HepG2 (cell line): ENCODE measurements at regions not wholly inside any gene's neighbourhood (a gene's known extent, or its start where the extent isn't known, plus 50 kb on each side); places are given as distances from the start of the nearest gene placed in this dataset.

Source experiments
- ATAC-seq: fragments of 200-7000 bp; cut with Tn5 transposase; 3 replicates; pipeline ENCODE4 v1.9.1; 2020; ENCODE audit warnings: mild to moderate bottlenecking, moderate library complexity
- BruUV-seq: library from RNA; stranded (reverse); fragments of 400-500 nt; replicated peaks from 2 replicates; lab custom pipeline; 2021; lab: Mats Ljungman, UMichigan
- CTCF ChIA-PET: fragments of 300-600 bp; formaldehyde crosslinking; extraction: SDS; loops from one replicate; lab custom pipeline; 2021; ENCODE audit warnings: low total read pairs, inconsistent platforms, low intra/inter-chr PET ratio; lab: Yijun Ruan, JAX
- POLR2A ChIA-PET: fragments of 350-600 bp; sonication (Branson Sonifier 250); formaldehyde crosslinking; loops from one replicate; lab custom pipeline; 2020; ENCODE audit warnings: antibody characterized with exemption, inconsistent platforms; lab: Yijun Ruan, JAX
- DNase-seq: peaks from one replicate; pipeline ENCODE4 v3.0.0-alpha.2; 2015; ENCODE audit warnings: low spot score
- FAIRE-seq: peaks from 3 replicates; lab custom pipeline; 2011; peaks lifted over from hg19 to GRCh38; lab: Jason Lieb, UNC
- H2AFZ ChIP-seq: one replicate; pipeline ENCODE4 v1.6.1; 2011; ENCODE audit warnings: low read length, inconsistent platforms
- H3K27ac ChIP-seq: fragments of 300-600 bp; 3 replicates; pipeline ENCODE4 v1.8.0; 2011; ENCODE audit warnings: mixed run types, mild to moderate bottlenecking, mixed read lengths, low read length, inconsistent platforms; ENCODE audit not compliant: insufficient read depth; ENCODE audit errors: extremely low read length
- H3K27me3 ChIP-seq, 2 experiments: fragments of 200-600 bp in 1 of 2; 2 replicates in 1 of 2; 3 replicates in 1 of 2; pipeline versions ENCODE4 v1.6.0 to v1.8.0; 2011; ENCODE audit warnings: low read length in 2 of 2, mild to moderate bottlenecking in 2 of 2, moderate library complexity in 2 of 2, inconsistent platforms in 1 of 2; ENCODE audit not compliant: insufficient read depth in 2 of 2, control insufficient read depth in 1 of 2
- H3K36me3 ChIP-seq, 2 experiments: fragments of 200-600 bp in 1 of 2; replicated peaks in 1 of 2; 2 replicates in 1 of 2; 3 replicates in 1 of 2; pipeline versions ENCODE4 v1.5.1 to v1.8.0; 2011; ENCODE audit warnings: low read length in 2 of 2, inconsistent platforms in 1 of 2; ENCODE audit not compliant: insufficient read depth in 2 of 2, control insufficient read depth in 1 of 2
- H3K4me1 ChIP-seq: 2 replicates; pipeline ENCODE4 v1.5.1; 2012; ENCODE audit warnings: low read length, inconsistent platforms; ENCODE audit not compliant: insufficient read depth
- H3K4me2 ChIP-seq: 2 replicates; pipeline ENCODE4 v1.6.0; 2011; ENCODE audit warnings: low read depth, low read length, inconsistent platforms
- H3K4me3 ChIP-seq, 3 experiments: fragments of 200-600 bp in 1 of 3; sonication (generic), shearing (Covaris generic) in 1 of 3; replicated peaks in 1 of 3; 2 replicates each; pipeline ENCODE4 v1.5.1; 2011 to 2016; ENCODE audit warnings: low read length in 3 of 3, inconsistent platforms in 2 of 3, low read depth in 2 of 3, mild to moderate bottlenecking in 2 of 3, control low read depth in 1 of 3, mixed read lengths in 1 of 3; ENCODE audit not compliant: insufficient read depth in 1 of 3
- H3K79me2 ChIP-seq: one replicate; pipeline ENCODE4 v1.6.1; 2011; ENCODE audit warnings: low read length, inconsistent platforms; ENCODE audit not compliant: insufficient read depth
- H3K9ac ChIP-seq: 2 replicates; pipeline ENCODE4 v1.6.0; 2011; ENCODE audit warnings: mild to moderate bottlenecking, low read depth, low read length, inconsistent platforms; ENCODE audit not compliant: insufficient read depth
- H3K9me3 ChIP-seq: 2 replicates; pipeline ENCODE4 v1.5.1; 2012; ENCODE audit warnings: mild to moderate bottlenecking, low read length
- H4K20me1 ChIP-seq: 2 replicates; pipeline ENCODE4 v1.6.0; 2011; ENCODE audit warnings: inconsistent platforms, mild to moderate bottlenecking, low read length, moderate library complexity; ENCODE audit not compliant: insufficient read depth
- CREM ChIP-seq, 2 experiments: sonication (generic) in 1 of 2; formaldehyde crosslinking in 1 of 2; IDR thresholded peaks; 2 replicates each; pipeline versions ENCODE4 v1.4.0 to v1.6.1; 2016 to 2020; ENCODE audit warnings: antibody characterized with exemption in 1 of 2, mild to moderate bottlenecking in 1 of 2, missing genetic modification reagents in 1 of 2
- ERF ChIP-seq: IDR thresholded peaks from 2 replicates; pipeline ENCODE4 v1.6.1; 2018; ENCODE audit warnings: missing biosample characterization, missing genetic modification reagents
- MIER2 ChIP-seq: IDR thresholded peaks from 2 replicates; pipeline ENCODE4 v1.6.1; 2016; ENCODE audit warnings: missing biosample characterization, missing genetic modification reagents
- MTF1 ChIP-seq: sonication (generic); formaldehyde crosslinking; IDR thresholded peaks from 2 replicates; pipeline ENCODE4 v1.5.0; 2020; ENCODE audit warnings: missing genetic modification reagents
- RARG ChIP-seq: sonication (generic); formaldehyde crosslinking; IDR thresholded peaks from 2 replicates; pipeline ENCODE4 v1.4.0; 2020; ENCODE audit warnings: low read depth, mild to moderate bottlenecking, missing genetic modification reagents
- ZNF841 ChIP-seq: sonication (generic); formaldehyde crosslinking; IDR thresholded peaks from 2 replicates; pipeline ENCODE4 v1.8.1; 2023; ENCODE audit warnings: missing genetic modification reagents, borderline replicate concordance
- WGBS: methylation state at CpG from one replicate; pipeline ENCODE4 v1.1.6; 2017; ENCODE audit warnings: low lambda C conversion rate; 5-methylcytosine and 5-hydroxymethylcytosine counted together
- in situ Hi-C: cut with HindIII; loops from 2 replicates; pipeline ENCODE4 v1.10.0; 2017; ENCODE audit warnings: low pct_unique_long_range_greater_than_20kb; ENCODE audit not compliant: extremely low pct_ligation_motif_present
- intact Hi-C: fragments of 100-400 bp; cut with micrococcal nuclease; formaldehyde crosslinking; loops from one replicate; pipeline ENCODE4 v1.10.0; 2022; ENCODE audit not compliant: unreplicated experiment
- TF ChIP-seq, protein P1 (sequence below): fragments of 450-650 bp; IDR thresholded peaks from 2 replicates; pipeline ENCODE4 v1.6.1; 2016
- TF ChIP-seq, protein P2 (sequence below): sonication (generic); formaldehyde crosslinking; IDR thresholded peaks from 2 replicates; pipeline ENCODE4 v1.5.0; 2020; ENCODE audit warnings: missing genetic modification reagents

DNA sequence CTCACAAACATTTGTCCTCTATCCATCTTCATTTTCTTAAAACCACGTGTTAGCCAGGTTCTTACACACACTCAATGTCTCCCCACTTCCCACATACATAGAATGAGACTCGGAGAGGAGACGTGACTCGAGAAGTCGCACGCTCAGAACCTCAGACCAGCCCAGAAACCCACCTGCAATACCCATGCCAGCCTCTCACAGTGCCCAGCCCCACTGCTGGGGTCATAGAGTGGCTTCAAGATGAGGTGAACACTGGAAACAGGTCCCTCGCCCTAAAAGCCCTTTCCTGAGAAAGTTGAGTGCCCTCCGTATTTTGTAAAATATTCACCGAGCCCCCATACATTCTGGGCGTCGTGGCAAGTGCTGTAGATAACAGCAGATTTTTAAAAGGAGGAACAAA lies 487.4 kb downstream of the EIPR1 start:
- POLR2A ChIA-PET, result no interaction called here
- CTCF ChIA-PET, result no interaction called here
- no peak for ATAC-seq
- peaks cover 3 to 35% of the 10 kb centered on the region in 2 experiments; a peak in 3 of 5 replicates for H3K27me3 ChIP-seq
- in situ Hi-C loops (no loop called here), intact Hi-C loops (no loop called here)
- no peaks in the 10 kb centered on the region for H3K79me2 ChIP-seq
- no peak for DNase-seq
- no TSS peak for BruUV-seq
- no peak overlapping the region for H2AFZ ChIP-seq
- H3K9ac ChIP-seq, result no peak overlapping the region
- WGBS, result 17% methylated on average over 11 of the region's 11 CpGs
- no peak overlapping the region for H3K27ac ChIP-seq
- H3K4me2 ChIP-seq, result no peak overlapping the region
- TF ChIP-seq ERF, result no peak
- TF ChIP-seq, protein P1, sequence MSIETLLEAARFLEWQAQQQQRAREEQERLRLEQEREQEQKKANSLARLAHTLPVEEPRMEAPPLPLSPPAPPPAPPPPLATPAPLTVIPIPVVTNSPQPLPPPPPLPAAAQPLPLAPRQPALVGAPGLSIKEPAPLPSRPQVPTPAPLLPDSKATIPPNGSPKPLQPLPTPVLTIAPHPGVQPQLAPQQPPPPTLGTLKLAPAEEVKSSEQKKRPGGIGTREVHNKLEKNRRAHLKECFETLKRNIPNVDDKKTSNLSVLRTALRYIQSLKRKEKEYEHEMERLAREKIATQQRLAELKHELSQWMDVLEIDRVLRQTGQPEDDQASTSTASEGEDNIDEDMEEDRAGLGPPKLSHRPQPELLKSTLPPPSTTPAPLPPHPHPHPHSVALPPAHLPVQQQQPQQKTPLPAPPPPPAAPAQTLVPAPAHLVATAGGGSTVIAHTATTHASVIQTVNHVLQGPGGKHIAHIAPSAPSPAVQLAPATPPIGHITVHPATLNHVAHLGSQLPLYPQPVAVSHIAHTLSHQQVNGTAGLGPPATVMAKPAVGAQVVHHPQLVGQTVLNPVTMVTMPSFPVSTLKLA, result peak; percentile 33; the same call in 1 of the 2 replicates
- H3K4me3 ChIP-seq, result no peak overlapping the region
- H3K36me3 ChIP-seq, result no peaks in the 10 kb centered on the region
- no peaks in the 10 kb centered on the region for H3K4me1 ChIP-seq
- H4K20me1 ChIP-seq, result no peaks in the 10 kb centered on the region
- FAIRE-seq, result no peak
- no peaks in the 10 kb centered on the region for H3K9me3 ChIP-seq

- no peak for TF ChIP-seq ZNF841
- TF ChIP-seq, protein P2, sequence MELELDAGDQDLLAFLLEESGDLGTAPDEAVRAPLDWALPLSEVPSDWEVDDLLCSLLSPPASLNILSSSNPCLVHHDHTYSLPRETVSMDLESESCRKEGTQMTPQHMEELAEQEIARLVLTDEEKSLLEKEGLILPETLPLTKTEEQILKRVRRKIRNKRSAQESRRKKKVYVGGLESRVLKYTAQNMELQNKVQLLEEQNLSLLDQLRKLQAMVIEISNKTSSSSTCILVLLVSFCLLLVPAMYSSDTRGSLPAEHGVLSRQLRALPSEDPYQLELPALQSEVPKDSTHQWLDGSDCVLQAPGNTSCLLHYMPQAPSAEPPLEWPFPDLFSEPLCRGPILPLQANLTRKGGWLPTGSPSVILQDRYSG (CRISPR knock-in tag), result no peak
- TF ChIP-seq MIER2, result no peak
- TF ChIP-seq MTF1, result no peak
- TF ChIP-seq RARG (CRISPR knock-in tag), result no peak
- TF ChIP-seq CREM (IDR thresholded peaks at IDR 0.05), result no peak
- no peak for TF ChIP-seq CREM (CRISPR knock-in tag; IDR thresholded peaks at IDR 0.05)
- H3K9me3 ChIP-seq, result no peaks in the 10 kb centered on the region
- H3K79me2 ChIP-seq, result no peaks in the 10 kb centered on the region
- no peaks in the 10 kb centered on the region for H3K36me3 ChIP-seq
- H3K4me3 ChIP-seq, result no peak overlapping the region
- intact Hi-C loops (loop anchor here (5.0 kb wide), 1 partner anchor 343 kb away; no protein-coding TSS in a partner anchor), in situ Hi-C loops (no loop called here)
- DNase-seq, result no peak
- FAIRE-seq, result no peak
- CTCF ChIA-PET, result no interaction called here
- H3K9ac ChIP-seq, result no peak overlapping the region
- H3K27ac ChIP-seq, result no peak overlapping the region
- H3K4me2 ChIP-seq, result no peak overlapping the region
- WGBS, result 44% methylated on average over 17 of the region's 17 CpGs
- POLR2A ChIA-PET, result no interaction called here
- H2AFZ ChIP-seq, result no peak overlapping the region
- no peaks in the 10 kb centered on the region for H4K20me1 ChIP-seq
- H3K4me1 ChIP-seq, result no peaks in the 10 kb centered on the region
- no peak for ATAC-seq
- H3K27me3 ChIP-seq, result peaks cover 3 to 35% of the 10 kb centered on the region in 2 experiments; a peak in 3 of 5 replicates
- no TSS peak for BruUV-seq
Measured at GRCh38 chr2:2889646-2890045, 488.0 kb downstream of the EIPR1 start.
